ENCODE measurements at regions not wholly inside any gene's neighbourhood (a gene's known extent, or its start where the extent isn't known, plus 50 kb on each side); places are given as distances from the start of the nearest gene placed in this dataset.

GRCh38 chr3:110126065-110126464 lies 788.7 kb upstream of the DPPA4 start:
- no peak for DNase-seq

DNA sequence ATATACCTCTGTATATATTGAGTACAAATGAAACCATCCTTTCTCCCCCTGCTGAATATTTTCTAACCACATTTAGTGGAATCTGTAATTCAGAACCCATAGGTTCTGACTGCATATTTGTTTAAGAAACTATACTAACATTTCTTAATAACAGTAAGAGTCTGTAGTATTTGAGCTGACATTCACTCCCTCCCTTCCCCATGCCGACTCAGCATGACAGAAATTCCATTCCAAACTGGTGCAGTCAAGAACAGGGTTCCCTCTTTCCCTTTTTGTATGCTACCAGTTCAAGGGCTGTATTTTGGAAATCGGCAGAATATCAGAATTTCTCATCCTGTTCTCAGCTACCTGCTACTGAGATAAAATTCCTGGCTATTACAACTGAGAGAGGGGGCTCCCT lies 796.6 kb upstream of the DPPA4 start:
- no peak for DNase-seq

- DNase-seq = no peak
These were observed 801.7 kb upstream of the DPPA4 start for GRCh38 chr3:110139048-110139447.

DNA sequence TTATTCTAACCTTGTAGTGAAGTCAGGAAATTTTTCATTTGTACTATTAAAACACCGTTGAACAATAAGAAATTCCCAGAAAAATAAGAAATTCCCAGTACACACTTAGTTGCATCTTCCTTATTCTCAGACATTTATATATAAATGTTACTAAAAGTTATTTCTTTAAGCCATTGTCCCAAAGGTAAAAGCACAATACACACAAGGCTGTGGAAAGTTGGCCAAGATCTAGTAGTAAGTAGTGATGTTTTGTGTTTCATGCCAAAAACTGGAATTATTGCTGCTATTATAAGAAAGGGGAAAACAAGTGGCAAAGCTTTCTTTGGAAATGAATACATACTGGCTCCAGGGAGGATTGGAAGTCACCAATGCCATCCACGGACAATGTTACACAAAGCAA lies 802.5 kb upstream of the DPPA4 start:
- DNase-seq = no peak

GRCh38 chr3:110149763-110150162 lies 812.4 kb upstream of the DPPA4 start:
- DNase-seq = no peak

DNA sequence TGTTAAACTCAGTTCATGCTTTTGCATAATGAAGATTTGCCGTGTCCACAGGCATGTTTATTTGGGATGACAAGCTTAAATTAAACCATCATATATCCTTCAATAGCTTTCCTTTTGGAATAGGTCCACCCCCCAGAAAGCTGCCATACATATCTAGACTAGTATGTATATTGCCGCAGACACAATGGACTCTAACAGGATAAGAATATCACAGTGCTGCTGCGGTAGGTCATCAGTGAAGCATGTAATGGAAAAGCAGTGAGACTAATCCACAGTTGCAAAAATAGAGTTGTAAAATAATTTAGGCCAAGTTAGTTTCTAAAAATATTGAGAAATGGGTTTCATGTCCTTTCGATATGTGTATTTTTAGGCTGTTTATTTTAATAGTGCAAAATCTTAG lies 819.9 kb upstream of the DPPA4 start:
- no peak for DNase-seq

GRCh38 chr3:110164632-110165369 lies 827.5 kb upstream of the DPPA4 start:
- no peak for DNase-seq

GRCh38 chr3:110165370-110165743 lies 828.0 kb upstream of the DPPA4 start:
- DNase-seq = no peak

DNA sequence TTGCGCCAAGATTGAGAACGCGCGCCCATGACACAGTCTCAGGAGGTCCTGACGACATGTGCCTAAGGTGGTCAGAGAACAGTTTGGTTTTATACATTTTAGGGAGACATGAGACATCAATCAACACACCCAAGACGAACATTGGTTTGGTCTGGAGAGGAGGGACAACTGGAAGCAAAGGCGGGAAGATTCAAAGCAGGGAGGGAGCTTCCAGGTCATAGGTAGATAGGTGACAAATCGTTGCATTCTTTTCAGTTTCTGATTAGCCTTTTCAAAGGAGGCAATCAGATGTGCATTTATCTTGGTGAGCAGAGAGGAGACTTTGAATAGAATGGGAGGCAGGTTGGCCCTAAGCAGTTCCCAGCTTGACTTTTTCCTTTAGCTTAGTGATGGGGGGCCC lies 828.4 kb upstream of the DPPA4 start:
- no peak for DNase-seq

DNA sequence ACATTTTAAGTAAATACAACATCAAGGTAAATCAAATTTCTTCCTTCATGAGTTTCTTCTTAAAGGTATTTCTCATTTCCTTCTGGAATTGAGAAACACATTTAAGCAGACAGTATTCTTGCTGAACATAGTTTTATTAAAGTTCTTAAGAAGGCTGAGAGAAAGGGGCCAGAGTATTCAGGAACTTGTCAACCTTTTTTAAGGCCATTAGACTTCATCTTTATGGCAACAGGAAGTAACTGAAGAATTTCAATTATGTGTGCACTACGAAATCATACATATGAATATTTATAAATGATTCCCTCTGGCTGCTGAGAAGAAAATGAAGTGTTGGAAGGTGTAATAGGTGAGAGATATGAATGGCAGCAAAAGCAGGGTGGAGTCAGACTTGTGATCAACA lies 829.4 kb upstream of the DPPA4 start:
- DNase-seq = no peak

GRCh38 chr3:110174908-110175307 lies 837.6 kb upstream of the DPPA4 start:
- no peak for DNase-seq

GRCh38 chr3:110178965-110179364 lies 841.6 kb upstream of the DPPA4 start:
- DNase-seq = no peak

DNA sequence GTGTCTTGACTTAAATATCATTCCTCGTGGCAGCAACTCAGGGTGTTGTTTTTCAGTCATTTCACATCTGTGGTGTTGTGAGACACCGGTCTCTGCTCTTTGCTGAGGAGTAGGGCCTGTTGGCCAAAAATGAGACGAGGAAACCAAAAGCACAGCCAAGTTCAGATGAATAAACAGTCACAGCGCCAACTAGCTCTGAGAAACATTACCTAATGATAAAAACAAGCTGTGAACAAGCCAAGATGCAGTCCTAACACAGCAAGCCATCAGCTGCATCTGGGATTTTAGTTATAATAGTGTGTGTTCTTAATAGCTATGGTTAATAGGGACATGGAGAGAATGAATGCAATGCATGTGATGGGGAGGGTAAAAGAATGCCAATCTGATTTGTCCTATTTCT lies 843.4 kb upstream of the DPPA4 start:
- no peak for DNase-seq

DNA sequence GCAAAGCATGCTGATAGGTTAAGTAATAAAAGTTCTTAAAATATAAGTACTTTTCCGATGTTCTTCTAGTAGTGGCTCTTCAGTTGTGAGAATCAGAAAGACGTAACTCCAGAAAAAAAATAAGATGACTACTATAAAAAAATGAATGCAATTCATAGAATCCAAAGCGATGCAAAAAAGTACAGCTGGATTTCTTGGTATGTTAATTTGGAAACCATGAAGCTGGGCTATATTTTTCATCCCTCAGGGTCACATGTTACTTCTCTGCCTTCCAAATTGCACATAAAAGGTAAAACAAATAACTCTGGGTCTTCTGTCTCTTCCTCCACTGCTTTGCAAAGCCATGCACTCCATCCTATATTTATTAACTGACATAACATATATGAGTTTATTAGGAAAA lies 843.9 kb upstream of the DPPA4 start:
- no peak for DNase-seq

GRCh38 chr3:110184536-110184935 lies 847.2 kb upstream of the DPPA4 start:
- DNase-seq = no peak

DNA sequence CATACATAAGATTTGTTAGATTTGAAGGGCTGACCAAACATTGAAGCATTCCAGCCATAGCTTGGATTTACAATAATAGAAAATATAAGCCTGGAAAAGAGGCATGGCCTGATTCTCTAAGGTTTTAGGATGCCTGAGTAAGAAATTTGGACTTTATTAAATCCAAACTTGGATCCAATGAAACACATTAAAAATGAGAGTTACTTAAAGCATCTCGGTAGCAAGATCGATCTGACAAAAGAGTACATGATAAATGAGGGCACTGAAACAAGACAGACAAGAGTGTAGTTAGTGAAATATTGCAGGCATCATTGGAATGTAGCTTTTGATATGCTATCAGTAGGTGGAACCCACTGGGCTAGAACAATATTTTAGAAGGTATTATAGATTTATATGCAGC lies 855.7 kb upstream of the DPPA4 start:
- peak; percentile 4 for DNase-seq

- DNase-seq = no peak
These were observed 861.6 kb upstream of the DPPA4 start for GRCh38 chr3:110198717-110199587.

GRCh38 chr3:110199588-110199943 lies 862.2 kb upstream of the DPPA4 start:
- DNase-seq = no peak

- DNase-seq = no peak
These were observed 861.4 kb upstream of the NECTIN3 start for GRCh38 chr3:110210086-110210660.

GRCh38 chr3:110226645-110227044 lies 845.0 kb upstream of the NECTIN3 start:
- DNase-seq = no peak

DNA sequence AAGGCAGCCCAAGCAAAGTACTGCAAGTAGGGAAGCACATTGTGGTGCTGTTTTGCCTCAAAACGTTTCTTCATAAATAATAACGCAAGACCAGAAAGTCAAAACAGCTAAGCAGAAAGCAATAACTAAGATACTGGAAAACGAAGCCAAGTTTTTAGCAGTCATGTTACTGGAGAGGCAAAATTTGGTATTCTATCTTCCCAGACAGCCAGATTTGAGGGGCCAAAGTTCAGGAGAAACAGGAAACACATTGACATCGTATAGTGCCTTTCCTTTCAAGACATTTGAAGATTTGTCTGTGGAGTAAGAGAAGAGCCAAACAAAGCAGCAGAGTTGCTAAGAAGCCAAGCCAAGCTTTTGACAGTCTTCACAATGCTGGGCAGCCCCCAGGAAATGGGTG lies 843.6 kb upstream of the NECTIN3 start:
- DNase-seq = no peak

DNA sequence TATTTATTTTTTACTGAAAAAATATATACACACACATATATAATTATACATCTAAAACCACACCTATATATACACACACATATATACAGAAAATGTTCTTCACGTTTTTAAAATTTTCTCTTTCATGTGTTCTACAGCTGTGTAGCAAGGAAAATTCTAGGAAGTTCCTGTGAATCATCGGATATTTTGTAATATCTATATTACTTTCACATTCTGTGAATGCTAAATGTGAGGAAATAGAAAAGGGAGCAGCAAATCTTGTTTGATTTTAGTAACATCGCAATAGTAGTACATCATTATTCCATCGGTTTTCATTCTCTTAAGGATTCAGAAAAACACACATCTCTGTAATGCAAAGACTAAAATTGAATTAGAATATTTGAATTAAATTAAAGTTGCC lies 836.8 kb upstream of the NECTIN3 start:
- DNase-seq = no peak

GRCh38 chr3:110236976-110237610 lies 834.5 kb upstream of the NECTIN3 start:
- no peak for DNase-seq

DNA sequence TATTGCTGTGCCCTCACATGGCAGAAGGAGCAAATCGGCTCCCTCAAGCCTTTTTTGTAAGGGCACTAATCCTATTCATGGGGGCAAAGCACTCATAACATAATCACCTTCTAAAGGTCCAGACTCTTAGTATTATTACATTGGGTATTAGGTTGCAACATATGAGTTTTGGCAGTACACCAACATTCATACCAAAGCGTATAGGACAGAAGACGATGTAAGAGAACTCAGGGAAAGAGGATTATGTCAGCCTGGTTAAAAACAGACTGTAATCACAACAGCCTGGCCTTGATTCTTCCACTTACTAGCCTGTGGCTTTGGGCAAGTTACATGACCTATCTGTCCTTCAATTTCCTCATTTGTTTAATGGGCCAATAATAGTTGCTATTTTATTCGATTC lies 828.5 kb upstream of the NECTIN3 start:
- DNase-seq = no peak
